Stimulated activated CD8-positive, alpha-beta memory T cell treated with anti-CD3 and anti-CD28 coated beads, Interleukin-2, amount 100 ng/mL, for 48 hours (primary cell): ENCODE measurements at regions not wholly inside any gene's neighbourhood (a gene's known extent, or its start where the extent isn't known, plus 50 kb on each side); places are given as distances from the start of the nearest gene placed in this dataset.

Source experiments
- DNase-seq, 2 donors: peaks; one replicate each; pipeline ENCODE4 v3.0.0-alpha.2; 2020; ENCODE audit warnings: low read depth in 2 of 2

GRCh38 chr1:221303623-221304022, 424.4 kb downstream of the HLX start:
- no peak for DNase-seq

DNA sequence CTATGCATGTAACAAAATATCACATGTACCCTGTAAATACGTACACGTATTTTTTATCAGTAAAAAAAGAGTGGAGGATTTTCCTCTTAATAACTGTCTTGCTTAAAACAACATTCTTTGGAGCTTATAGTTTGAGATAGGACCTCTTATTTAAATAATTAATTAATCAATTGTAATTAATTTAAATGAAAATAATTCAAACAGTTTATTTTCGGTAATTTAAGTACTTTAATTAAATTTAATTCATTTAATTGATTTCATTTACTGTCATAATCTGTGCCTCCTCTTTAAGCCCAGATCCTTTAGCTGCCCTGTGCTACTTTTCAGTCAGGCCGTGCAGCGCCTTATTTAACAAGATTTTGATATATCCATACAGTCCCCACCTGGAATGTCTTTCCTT, 427.0 kb downstream of the HLX start:
- DNase-seq, result no peak

DNA sequence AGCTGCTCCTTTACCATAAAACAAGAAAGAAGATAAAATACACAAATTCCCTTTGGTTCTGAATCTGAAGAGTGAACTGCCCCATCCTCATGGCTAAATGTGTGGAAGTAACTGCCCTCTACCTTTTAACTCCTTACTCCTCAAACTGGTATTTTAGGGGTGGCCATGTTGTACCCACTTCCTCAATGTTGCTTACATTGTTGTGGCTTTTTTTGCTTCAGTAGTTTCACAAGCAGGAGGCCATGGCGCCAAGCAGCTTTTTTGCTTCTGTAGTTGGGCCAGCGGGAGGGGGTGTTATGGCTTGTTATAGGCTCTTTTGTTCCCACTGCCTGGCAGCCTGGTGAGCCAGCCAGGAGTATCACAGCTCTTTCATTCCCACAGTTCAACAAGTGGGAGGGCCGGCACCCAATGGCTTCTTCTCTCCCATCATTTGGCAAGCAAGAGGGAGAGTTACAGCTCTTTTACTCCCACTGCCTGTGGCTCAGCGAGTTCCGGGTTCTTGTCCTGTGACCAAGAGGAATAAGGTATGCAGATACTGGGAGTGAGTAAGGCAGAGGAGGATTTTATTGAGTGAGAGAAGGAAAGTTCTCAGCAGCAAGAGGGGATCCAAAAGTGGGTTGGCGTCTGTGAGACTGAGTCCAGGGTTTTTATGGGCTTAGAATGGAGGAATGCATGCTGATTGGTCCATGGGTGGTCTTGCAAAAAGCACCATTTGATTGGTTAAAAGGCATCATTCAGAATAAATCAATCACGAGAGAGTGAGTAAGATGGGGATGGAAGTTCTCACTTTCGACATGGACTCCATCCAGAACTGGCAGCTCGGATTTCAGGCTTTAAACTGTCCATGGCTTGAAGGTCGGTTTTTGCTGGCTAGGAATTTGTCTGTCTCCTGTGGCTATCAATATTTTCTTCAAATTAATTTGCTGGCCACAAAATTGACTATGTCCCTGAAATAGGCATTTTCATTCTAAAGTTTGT, 429.6 kb downstream of the HLX start:
- DNase-seq, result no peak

GRCh38 chr1:221309723-221310122, 430.5 kb downstream of the HLX start:
- DNase-seq, result no peak

- no peak for DNase-seq
Measured at GRCh38 chr1:221310180-221310579, 430.9 kb downstream of the HLX start.

- DNase-seq, result no peak
Measured at GRCh38 chr1:221315330-221315729, 426.6 kb downstream of the DUSP10 start.

GRCh38 chr1:221316491-221317056, 425.3 kb downstream of the DUSP10 start:
- DNase-seq, result no peak

DNA sequence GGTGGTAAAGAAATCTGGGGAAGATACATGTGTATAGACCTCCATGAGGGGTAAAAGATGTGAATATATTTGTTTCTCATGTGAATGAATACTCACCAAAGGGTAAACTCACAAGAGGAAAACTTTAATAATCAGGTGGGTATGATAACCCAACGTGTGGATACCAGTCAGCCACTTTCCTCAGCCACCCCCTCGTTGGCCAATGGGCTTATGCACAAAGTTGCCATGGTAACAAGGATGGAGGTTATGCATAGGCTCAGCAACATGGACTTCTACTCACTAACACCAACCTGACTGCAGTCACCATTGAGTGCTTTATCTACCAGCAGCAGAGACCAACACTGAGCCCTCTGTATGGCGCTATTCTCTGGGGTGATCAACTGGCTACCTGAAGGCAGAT, 424.4 kb downstream of the DUSP10 start:
- no peak for DNase-seq

DNA sequence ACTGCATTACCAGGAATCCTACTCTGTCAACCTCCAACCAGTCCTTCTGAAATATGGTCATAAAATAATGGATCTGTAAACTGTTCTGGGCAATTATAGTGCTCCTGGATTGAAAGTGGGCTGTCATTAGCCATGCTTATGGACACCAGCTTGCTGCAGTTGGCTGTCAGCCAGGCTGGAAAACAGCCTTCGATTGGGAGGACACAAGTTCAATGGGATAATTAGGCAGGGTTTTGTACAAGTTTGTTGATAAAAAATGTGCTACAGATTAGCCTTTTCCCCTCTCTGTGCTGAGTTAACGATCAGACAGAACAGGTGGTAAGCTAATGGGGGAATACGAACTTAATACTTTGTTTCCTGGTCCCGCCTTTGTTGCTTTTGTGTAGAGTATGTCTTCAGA, 413.9 kb downstream of the DUSP10 start:
- DNase-seq, result no peak

DNA sequence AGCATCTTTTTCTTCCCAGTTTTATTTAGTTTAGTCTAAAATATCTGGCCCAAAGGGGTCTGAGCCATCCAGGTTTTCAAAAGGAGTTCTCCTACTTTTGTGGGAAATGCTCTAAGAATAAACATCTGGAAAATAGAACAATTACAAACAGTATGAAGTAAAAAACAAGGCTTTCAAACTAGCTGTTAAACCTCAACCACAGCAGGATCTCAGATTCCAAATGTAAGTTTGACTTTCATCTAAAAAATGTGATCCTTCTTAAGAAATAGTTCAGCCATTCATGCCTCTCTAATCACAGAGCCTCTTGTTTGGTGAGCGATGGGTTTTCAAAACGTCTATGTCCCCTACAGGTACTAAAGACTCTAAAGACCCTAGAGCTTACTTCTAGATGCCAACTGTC, 413.5 kb downstream of the DUSP10 start:
- no peak for DNase-seq

DNA sequence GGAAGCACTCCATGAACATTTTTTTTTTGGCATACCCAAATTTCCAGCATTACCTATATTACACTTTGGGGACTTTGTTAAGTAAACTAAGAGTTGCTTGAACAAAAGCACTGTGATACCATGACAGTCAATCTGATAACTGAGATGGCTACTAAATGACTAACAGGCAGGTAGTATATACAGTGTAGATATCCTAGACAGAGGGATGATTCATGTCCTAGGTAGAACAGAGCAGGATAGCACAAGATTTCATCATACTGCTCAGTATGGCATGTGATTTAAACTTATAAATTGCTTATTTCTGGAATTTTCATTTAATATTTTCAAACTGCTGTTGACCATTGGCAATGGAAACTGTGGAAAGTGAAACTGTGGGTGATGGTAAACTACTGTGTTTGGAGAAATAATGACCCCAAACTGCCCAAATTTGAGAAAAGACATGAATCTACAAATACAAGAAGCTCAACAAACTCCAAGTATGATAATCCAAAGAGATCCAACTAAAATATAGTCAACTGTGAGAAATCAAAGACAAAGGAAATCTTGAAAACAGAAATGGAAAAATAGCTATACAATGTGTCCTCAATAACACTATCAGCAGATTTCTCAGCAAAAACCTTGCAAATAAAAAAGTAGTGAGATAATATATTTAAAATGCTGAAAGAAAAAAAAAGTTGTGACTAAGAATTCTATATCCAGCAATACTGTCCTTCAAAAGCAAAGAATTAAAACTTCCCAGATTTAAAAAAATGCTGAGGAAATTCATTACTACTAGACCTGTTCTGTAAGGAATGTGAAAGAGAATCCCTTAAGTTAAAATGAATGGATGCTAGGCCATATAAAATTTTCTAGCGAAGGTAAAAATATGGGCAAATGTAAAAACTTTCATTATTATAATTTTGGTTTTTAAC, 410.4 kb downstream of the DUSP10 start:
- DNase-seq, result no peak

DNA sequence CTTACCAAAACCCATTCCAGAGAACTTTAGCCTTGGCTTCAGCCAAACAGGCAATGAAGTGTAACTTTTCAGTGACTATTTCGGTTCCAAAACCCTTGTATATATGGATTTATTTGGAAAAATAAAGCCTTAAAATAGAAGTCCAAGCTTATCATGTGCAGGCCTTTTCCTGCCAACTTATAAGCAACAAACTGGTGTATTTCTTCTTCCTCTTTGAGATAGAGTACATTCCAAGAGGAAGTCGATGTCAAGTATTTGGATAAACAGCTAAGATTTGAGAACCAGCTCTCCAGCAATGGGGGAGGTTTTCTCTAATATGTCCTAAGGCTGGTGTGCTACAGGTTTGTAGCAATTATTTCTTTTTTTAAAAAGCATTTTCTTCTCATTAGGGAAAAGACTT, 407.8 kb downstream of the DUSP10 start:
- no peak for DNase-seq

DNA sequence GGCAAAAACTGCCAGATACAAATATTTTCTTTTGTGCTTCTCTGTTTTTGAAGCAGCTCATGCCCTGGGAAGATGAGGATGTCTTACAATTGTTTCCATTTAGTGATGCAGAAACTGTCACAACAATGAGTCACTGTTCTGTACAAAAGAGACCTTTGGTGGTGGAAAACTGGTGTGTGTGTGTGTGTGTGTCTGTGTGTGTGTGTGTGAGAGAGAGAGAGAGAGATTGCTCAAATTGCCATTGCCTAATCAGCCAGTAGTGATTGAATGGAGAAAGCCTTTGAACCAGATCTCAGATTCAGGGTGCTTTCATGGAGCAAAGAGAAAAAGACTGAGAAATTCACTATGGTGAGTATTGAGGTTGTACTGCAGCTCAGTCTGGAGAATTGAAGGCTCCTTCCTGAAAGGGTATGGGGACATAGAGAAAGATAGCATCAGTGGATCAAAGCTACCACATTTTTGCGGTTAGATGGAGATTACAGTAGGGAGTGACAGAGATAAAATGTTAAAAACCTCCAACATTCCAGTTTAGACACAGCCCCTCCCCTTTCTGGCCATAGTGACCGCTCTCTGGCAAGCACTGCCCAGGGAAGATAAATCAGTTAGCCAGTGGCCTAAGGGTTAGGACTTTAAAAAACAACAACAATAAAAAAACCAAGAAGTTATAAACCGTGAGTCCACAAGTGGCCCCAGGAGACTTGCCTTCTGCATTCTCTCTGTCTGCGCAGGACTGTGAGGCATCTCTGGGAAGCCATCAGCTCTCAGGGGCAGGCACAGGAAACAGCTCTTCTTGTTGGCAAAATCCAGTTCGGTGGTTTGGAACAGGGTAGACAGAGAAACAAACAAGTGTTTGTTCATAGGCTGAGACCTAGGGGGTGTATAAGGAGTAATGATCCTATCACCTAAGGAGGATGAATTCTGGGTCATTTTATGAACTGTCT, 406.5 kb downstream of the DUSP10 start:
- DNase-seq, result no peak

DNA sequence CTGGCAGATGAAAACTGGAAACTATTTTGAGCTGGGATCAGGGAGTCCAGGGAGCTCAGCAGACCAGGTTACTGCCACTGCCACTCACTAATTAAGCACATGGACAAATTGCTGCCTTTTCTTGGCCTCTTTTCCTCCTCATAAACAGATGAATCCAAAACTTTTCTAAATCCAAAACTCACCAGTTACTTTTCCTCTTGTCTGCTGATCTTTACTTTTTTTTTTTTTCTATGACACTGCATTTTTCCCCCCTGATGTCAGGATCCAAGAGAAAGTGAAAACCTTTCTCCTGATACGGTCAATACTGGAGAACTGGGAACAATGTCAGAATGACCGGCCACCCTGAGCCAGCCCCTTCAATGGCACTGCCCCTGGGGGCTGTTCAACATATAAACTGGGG, 405.8 kb downstream of the DUSP10 start:
- DNase-seq, result no peak

GRCh38 chr1:221337106-221337505, 404.8 kb downstream of the DUSP10 start:
- DNase-seq, result no peak

DNA sequence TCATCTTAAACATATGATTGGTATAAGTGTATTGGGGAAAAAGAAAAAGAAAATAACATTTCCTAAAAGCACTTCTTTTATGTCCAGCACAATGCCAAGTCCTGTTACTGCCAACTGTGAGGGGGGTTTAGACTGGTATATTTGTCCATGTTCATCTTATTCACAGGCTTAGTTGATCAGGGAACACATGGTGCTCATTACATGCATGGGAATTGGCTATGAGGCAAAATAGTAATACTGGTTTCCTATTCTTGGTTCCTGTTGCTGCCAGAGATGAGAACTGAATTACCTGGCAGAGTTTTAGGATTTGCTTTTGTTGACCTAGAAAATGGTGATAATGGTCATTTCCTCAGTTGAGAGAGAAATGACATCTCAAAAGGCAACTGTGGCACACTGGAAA, 398.8 kb downstream of the DUSP10 start:
- no peak for DNase-seq

DNA sequence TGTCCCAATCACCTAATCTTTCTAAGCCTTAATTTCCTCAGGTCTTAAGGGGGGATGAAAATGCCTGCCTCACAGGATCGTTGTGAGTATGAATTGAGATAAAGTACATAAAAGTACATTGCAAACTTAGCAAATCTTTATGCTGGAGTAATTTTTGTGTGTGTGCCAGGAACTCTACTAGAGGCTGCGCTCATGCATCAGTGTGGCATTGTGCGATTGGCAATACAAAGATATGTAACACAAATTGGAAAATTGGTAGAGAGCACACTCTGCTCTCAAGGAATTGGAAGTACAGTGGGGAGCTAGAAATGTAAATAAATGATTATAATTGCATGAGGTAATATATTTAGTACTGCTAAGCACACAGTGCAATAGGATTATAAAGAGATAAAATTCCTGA, 398.3 kb downstream of the DUSP10 start:
- DNase-seq, result no peak

DNA sequence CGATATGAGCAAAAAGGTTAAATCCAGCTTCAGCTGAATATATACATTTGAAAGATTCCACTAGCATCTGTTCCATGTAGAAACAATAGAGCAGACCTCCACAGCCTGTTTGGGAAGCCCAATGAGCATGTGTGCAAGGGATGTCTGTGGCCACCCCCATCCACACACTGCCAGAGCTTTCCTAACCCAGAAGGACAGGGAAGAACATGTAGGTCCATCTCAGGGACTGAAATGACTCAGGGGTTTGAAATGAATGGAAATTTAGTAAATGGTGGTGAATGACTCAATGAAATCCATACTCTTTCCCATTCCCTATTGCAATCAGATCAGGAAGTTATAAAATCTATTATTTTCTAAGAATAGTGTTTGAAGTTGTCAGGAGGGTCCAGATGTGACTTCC, 397.2 kb downstream of the DUSP10 start:
- DNase-seq, result no peak

DNA sequence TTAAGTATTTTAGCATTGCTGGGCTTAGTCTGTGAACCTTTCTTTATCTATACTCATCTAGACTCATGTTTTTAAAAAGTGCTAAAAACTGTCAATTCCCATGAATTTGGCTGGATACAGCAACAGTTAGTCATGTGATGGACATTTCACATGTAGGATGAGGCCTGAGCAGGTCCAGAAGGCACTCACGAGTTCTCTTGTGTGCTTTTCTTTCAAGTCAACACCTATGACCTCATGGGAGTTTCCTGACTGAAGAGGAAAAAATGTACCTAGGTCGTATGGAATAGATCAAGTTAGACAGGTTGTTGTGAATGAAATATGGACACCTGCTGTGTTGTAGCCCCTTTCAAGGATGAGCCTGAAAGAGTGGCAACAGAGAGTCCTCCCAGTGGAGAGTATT, 394.2 kb downstream of the DUSP10 start:
- DNase-seq, result no peak

GRCh38 chr1:221350091-221350490, 391.8 kb downstream of the DUSP10 start:
- DNase-seq, result no peak

DNA sequence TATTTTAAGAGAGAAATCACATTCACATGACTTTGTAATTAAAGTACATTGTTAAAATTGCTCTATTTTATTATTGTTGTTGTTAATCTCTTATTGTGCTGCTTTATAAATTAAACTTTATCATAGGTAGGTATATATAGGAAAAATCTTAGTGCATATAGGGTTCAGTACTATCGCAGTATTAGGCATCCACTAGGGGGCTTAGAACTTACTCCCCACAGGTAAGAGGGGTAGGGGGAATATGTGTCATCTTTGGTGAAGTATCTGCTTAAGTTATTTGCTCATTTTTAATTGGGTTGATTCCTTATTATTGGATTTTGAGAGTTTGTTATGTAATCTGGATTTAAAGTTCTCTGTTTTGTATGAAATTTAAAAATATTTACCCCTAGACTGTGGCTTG, 385.2 kb downstream of the DUSP10 start:
- no peak for DNase-seq
